Mesodermal cell (in vitro differentiated cells): ENCODE measurements at regions not wholly inside any gene's neighbourhood (a gene's known extent, or its start where the extent isn't known, plus 50 kb on each side); places are given as distances from the start of the nearest gene placed in this dataset.
"Not testable (repeated sequence)": the region's sequence is repeated elsewhere in the genome, so short reads cannot be mapped to it uniquely, and the experiment has no call there.

Experiments
- H3K27ac ChIP-seq: 2 replicates; pipeline ENCODE4 v1.7.0; 2013; ENCODE audit warnings: mild to moderate bottlenecking, low read depth, low read length, moderate library complexity; ENCODE audit not compliant: severe bottlenecking
- H3K36me3 ChIP-seq: 2 replicates; pipeline ENCODE4 v1.7.1; 2013; ENCODE audit warnings: mild to moderate bottlenecking, low read length, moderate library complexity; ENCODE audit not compliant: control insufficient read depth, insufficient read depth
- H3K4me1 ChIP-seq: one replicate; pipeline ENCODE4 v1.7.1; 2013; ENCODE audit warnings: mild to moderate bottlenecking, low read length; ENCODE audit not compliant: insufficient read depth, control insufficient read depth, poor library complexity, severe bottlenecking
- H3K4me3 ChIP-seq: 2 replicates; pipeline ENCODE4 v1.7.0; 2013; ENCODE audit warnings: low read length, control low read depth, mild to moderate bottlenecking; ENCODE audit not compliant: insufficient read depth, poor library complexity, severe bottlenecking; ENCODE audit errors: extremely low read depth
- H3K9me3 ChIP-seq: 2 replicates; pipeline ENCODE4 v1.7.1; 2013; ENCODE audit warnings: mild to moderate bottlenecking, low read length, moderate library complexity; ENCODE audit not compliant: control insufficient read depth
- WGBS, 2 experiments: methylation state at CpG; one replicate each; pipeline ENCODE4 v1.1.5; 2013; ENCODE audit warnings: missing lambda C conversion rate in 2 of 2; ENCODE audit not compliant: insufficient coverage in 2 of 2; 5-methylcytosine and 5-hydroxymethylcytosine counted together

DNA sequence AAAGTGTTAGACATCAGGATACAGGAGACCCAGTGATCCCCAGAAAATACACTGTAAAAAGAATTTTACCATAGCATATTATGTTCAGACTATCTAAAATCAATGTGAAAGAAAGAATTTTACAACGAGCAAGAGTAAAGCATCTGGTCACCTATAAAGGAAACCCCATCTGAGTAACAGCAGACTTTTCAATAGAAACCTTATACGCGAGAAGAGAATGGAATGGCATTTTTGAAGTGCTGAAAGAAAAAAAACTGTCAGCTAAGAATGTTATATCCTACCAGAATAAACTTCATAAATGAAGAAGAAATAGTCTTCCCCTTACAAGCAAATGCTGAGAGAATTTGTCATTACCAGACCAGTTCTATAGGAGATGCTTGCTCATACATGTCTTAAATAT is 532.1 kb upstream of the NR5A2 start:
- no peaks in the 10 kb centered on the region for H3K36me3 ChIP-seq
- H3K27ac ChIP-seq, result no peak overlapping the region
- no peak overlapping the region for H3K4me3 ChIP-seq
- no CpG with 5 or more reads among the region's 3 CpGs for WGBS, 2 experiments
- no peaks in the 10 kb centered on the region for H3K4me1 ChIP-seq
- H3K9me3 ChIP-seq, result peaks cover 10% of the 10 kb centered on the region

DNA sequence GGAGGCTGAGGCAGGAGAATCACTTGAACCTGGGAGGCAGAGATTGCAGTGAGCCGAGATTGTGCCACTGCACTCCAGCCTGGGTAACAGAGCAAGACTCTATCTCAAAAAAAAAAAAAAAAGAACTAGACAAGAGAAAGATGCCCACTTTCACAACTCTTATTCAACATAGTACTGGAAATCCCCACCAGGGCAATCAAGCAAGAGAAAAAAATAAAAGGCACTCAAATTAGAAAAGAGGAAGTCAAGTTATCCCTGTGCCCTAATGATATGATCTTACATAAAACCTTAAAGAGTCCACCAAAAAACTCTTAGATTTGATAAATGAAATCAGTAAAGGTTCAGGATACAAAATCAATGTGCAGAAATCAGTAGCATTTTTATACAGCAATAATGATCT is 528.7 kb upstream of the NR5A2 start:
- not testable (repeated sequence) for H3K27ac ChIP-seq, H3K36me3 ChIP-seq, H3K4me1 ChIP-seq, H3K4me3 ChIP-seq
- peaks cover 10% of the 10 kb centered on the region for H3K9me3 ChIP-seq
- no CpG with 5 or more reads among the region's 1 CpG for WGBS, 2 experiments

DNA sequence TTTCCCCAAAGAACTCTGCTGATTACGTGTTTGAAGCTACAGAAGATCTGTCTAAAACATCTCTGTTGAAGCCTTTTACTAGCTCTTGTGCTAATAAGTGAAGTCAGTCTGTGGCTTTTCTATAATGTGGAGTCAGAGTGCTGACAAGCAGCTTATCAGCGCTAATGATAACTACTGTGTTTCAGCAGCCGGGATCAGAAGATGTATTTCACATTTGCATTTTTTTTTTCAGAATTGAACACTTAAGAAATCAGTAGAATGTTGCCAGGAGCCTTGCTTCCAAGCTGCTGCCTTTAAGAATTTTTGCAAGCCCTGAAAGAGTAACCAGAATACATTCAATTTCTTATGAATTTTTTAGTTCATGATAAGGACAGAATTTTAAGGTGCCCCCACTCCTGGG is 519.4 kb upstream of the NR5A2 start:
- H3K9me3 ChIP-seq, result no peaks in the 10 kb centered on the region
- H3K4me1 ChIP-seq, result no peaks in the 10 kb centered on the region
- H3K4me3 ChIP-seq, result no peak overlapping the region
- H3K36me3 ChIP-seq, result no peaks in the 10 kb centered on the region
- H3K27ac ChIP-seq, result no peak overlapping the region
- WGBS, 2 experiments, result 83% methylated on average over 3 of the region's 3 CpGs; no CpG with 5 or more reads in 1 of the 2 experiments

DNA sequence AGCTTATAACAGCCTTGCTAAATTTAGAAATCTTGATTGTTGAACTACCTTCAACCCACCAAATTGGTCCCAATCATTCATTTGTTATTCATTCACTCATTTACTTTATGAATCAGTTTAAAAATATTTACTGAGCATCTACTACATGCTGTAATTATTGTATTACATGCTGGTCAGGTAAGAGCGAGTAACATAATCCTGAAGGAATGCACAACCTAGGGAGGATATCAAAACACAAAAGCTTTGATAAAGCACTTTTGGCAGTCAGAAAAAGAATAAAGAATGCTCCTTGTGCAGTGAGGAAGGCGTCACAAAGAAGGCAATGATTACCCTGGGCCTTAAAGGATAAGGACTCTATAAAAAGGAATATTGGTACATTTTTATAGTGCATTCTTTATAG is 518.9 kb upstream of the NR5A2 start:
- WGBS, 2 experiments, result 90 to 100% methylated on average over 1 to 2 of the region's 2 CpGs
- Histone ChIP-seq H3K27ac (no peak overlapping the region), H3K9me3 (no peaks in the 10 kb centered on the region), H3K4me1 (no peaks in the 10 kb centered on the region), H3K36me3 (no peaks in the 10 kb centered on the region), H3K4me3 (no peak overlapping the region)

DNA sequence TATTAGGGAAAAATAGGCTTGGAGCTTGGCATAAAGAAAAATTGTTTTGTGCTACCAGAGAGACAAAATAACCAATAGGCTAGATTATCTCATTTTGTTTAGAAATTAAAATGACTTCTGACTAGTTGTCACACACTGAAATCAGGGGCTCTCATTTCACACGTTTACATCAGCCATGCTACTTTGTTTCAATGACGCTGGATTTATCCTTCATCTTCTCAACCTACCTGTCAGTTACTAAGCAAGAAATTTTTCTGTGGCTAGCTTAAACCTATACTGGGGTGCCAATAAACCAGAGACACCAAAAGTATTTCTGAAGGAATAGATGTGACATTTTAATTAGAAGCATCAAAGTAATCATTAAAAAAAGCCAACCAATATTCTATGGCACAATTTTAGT is 518.1 kb upstream of the NR5A2 start:
- Histone ChIP-seq H3K9me3 (no peaks in the 10 kb centered on the region), H3K4me1 (no peaks in the 10 kb centered on the region), H3K36me3 (no peaks in the 10 kb centered on the region), H3K27ac (no peak overlapping the region), H3K4me3 (no peak overlapping the region)
- WGBS, 2 experiments, result 88 to 90% methylated on average over 1 to 2 of the region's 2 CpGs

DNA sequence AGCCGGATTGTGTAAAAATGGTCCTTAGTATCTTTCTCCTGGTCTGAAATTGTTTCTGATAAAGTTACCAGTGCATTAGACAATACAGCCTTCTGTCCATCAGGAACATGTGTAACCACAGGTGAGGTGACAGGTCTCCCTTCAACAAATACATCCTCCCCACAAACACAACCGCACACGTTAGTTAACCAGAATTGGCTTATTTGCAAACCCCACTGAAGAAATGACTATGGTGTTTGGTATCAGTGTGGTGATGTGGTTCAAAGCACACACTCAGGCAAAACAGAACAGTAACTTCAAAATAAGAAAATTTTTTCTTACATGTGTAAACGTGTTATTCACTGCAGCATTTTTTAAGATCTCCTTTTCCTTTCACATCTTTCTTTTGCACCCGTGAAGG is 517.2 kb upstream of the NR5A2 start:
- Histone ChIP-seq H3K36me3 (no peaks in the 10 kb centered on the region), H3K4me1 (no peaks in the 10 kb centered on the region), H3K27ac (no peak overlapping the region), H3K9me3 (no peaks in the 10 kb centered on the region), H3K4me3 (no peak overlapping the region)
- 88 to 92% methylated on average over 3 of the region's 5 CpGs for WGBS, 2 experiments

DNA sequence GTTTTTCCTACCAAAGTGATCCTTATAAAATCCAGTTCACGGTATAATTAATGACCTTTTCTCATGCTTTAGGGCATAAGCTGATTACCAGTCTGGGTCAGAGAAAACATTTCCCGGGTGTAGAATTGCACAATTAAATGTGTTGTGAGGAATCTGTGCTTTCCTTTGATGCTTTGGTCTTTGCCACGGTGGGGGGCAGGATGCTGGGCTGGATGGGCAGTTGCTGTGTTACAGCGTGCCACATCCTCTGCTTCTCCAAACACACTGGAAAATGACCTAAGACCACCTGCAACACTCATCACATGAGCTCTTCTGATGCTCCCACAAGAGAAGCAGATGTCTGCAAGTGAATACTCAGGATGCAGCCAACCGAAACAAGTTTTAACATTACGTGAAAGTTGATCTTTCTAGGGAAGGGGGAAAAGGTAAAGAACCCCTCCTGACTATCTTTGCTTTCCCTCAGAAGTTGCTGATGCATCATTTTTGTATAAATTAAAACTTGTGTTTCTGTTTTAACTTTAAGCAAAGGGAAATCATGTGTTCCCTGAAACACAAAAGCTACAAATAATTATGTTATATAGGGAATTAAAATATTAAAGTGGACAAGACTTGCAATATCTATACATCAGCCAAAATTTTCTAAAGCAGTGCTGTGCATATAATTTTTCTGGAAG is 515.3 kb upstream of the NR5A2 start:
- no peak overlapping the region for H3K27ac ChIP-seq
- H3K4me3 ChIP-seq, result no peak overlapping the region
- no peaks in the 10 kb centered on the region for H3K4me1 ChIP-seq
- 53 to 86% methylated on average over 2 to 3 of the region's 6 CpGs for WGBS, 2 experiments
- H3K36me3 ChIP-seq, result no peaks in the 10 kb centered on the region
- no peaks in the 10 kb centered on the region for H3K9me3 ChIP-seq

DNA sequence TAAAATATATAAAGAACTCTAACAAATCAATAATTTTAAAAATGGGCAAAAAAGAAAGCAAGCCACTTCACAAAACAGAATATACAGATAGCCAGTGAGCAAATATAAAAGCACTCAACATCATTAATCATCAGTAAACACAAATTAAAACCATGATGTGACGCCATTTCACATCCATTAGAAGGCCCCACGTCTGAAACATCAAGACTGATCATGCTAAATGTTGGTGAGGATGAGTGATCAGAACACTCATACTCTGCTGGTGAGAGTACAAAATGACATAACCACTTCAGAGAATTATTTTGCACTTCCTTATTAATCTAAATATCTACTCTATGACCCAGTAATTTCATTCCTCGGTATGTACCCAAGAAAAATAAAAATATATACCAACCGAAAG is 512.2 kb upstream of the NR5A2 start:
- Histone ChIP-seq H3K9me3 (no peaks in the 10 kb centered on the region), H3K27ac (no peak overlapping the region)
- 80% methylated on average over 1 of the region's 4 CpGs for WGBS, 2 experiments

DNA sequence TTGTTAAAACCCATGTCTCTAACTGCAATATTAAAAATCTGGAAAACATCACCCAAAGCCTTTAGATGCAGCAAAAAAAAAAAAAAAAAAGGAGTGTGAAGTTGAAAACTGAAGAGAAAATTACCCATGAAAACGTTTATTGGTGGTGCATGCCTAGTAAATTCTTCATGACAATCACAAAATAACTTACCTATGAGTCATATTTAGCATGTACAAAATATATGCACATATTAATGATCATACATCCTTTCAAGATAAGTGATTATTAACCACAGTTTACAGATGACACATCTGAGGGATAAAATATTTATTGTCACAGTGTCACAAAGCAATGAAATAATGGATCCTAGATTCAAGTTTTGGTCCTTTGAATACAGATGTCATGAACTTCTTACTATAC is 505.2 kb upstream of the NR5A2 start:
- Histone ChIP-seq H3K4me1 (no peaks in the 10 kb centered on the region), H3K27ac (no peak overlapping the region), H3K4me3 (no peak overlapping the region), H3K36me3 (no peaks in the 10 kb centered on the region), H3K9me3 (no peaks in the 10 kb centered on the region)
- WGBS, 2 experiments, result no CpG with 5 or more reads among the region's 1 CpG

More for the DNA sequence above, 512.2 kb upstream of the NR5A2 start:
- Histone ChIP-seq H3K4me1 (no peaks in the 10 kb centered on the region), H3K36me3 (no peaks in the 10 kb centered on the region), H3K4me3 (no peak overlapping the region)

DNA sequence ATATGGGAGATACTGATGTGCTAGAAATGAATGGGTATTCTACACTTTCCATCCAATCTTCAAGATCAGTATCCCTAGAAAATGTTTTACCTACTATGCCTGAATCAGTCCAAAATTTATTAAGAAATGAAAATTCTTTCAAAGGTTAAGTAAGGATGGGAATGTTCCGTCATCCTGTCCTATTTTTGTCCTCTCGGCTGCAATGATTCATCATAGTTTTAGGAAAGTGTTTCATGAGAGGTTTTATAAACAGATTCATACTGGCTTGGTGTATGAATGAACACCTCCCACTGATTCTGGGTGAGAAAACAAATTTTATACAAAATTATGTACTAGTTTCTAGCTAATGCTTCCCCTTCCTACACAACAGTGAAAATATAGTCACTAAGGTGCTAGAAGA is 504.6 kb upstream of the NR5A2 start:
- H3K27ac ChIP-seq, result no peak overlapping the region
- no peak overlapping the region for H3K4me3 ChIP-seq
- no peaks in the 10 kb centered on the region for H3K9me3 ChIP-seq
- WGBS, 2 experiments, result no CpG with 5 or more reads among the region's 2 CpGs
- H3K36me3 ChIP-seq, result no peaks in the 10 kb centered on the region
- H3K4me1 ChIP-seq, result no peaks in the 10 kb centered on the region

DNA sequence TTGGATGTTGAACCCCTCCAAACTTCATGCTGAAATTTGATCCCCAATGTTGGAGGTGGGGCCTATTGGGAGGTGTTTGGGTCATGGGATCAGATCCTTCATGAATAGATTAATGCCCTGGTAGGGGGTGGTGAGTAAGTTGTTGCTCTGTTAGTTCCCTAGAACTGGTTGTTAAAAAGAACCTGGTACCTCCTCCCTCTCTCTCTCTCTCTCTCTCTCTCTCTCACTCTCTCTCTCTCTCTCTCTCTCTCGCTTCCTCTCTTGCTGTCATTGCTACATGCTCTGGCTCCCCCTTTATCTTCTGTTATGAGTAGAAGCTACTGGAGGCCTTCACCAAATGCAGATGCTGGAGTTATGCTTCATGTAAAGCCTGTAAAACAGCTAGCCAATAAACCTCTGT is 498.2 kb upstream of the NR5A2 start:
- H3K4me1 ChIP-seq, result no peaks in the 10 kb centered on the region
- H3K9me3 ChIP-seq, result no peaks in the 10 kb centered on the region
- no peak overlapping the region for H3K27ac ChIP-seq
- H3K4me3 ChIP-seq, result no peak overlapping the region
- no CpG with 5 or more reads among the region's 1 CpG for WGBS, 2 experiments
- H3K36me3 ChIP-seq, result no peaks in the 10 kb centered on the region
